Nucleus accumbens (tissue), 56 donors: ENCODE measurements at regions not wholly inside any gene's neighbourhood (a gene's known extent, or its start where the extent isn't known, plus 50 kb on each side); places are given as distances from the start of the nearest gene placed in this dataset.
"Not testable (repeated sequence)": the region's sequence is repeated elsewhere in the genome, so short reads cannot be mapped to it uniquely, and the experiment has no call there.

Source experiments
- DNase-seq, 56 donors: peaks; one replicate each; lab custom pipeline; 2025; lab: John Stamatoyannopoulos, UW

GRCh38 chr4:178137732-178138471, 695.7 kb upstream of the AGA start:
- no peak for DNase-seq

GRCh38 chr4:178138491-178138890, 696.3 kb upstream of the AGA start:
- DNase-seq, result no peak

GRCh38 chr4:178140326-178140915, 698.2 kb upstream of the AGA start:
- no peak for DNase-seq

- no peak for DNase-seq
Measured at GRCh38 chr4:178142724-178143123, 700.5 kb upstream of the AGA start.

- DNase-seq, result no peak
Measured at GRCh38 chr4:178148106-178148505, 705.9 kb upstream of the AGA start.

GRCh38 chr4:178165251-178165950, 723.2 kb upstream of the AGA start:
- DNase-seq, result no peak

- no peak for DNase-seq
Measured at GRCh38 chr4:178165951-178166308, 723.7 kb upstream of the AGA start.

GRCh38 chr4:178173771-178174170, 731.5 kb upstream of the AGA start:
- DNase-seq, result no peak

- DNase-seq, result no peak
Measured at GRCh38 chr4:178174756-178175155, 732.5 kb upstream of the AGA start.

- no peak for DNase-seq
Measured at GRCh38 chr4:178185517-178185916, 743.3 kb upstream of the AGA start.

GRCh38 chr4:178192611-178193010, 750.4 kb upstream of the AGA start:
- no peak for DNase-seq

- no peak for DNase-seq
Measured at GRCh38 chr4:178196751-178197374, 754.6 kb upstream of the AGA start.

GRCh38 chr4:178198691-178199090, 756.5 kb upstream of the AGA start:
- no peak for DNase-seq

- DNase-seq, result no peak
Measured at GRCh38 chr4:178202422-178202821, 760.2 kb upstream of the AGA start.

- DNase-seq, result no peak
Measured at GRCh38 chr4:178205826-178206225, 763.6 kb upstream of the AGA start.

GRCh38 chr4:178215309-178215708, 773.1 kb upstream of the AGA start:
- DNase-seq, result no peak

GRCh38 chr4:178215763-178216162, 773.5 kb upstream of the AGA start:
- no peak for DNase-seq

GRCh38 chr4:178226421-178226820, 784.2 kb upstream of the AGA start:
- DNase-seq, result not testable (repeated sequence)

GRCh38 chr4:178233906-178234305, 791.7 kb upstream of the AGA start:
- DNase-seq, result no peak

GRCh38 chr4:178240891-178241290, 798.7 kb upstream of the AGA start:
- peak in 1 of 56 donors; percentile 3 for DNase-seq

GRCh38 chr4:178241601-178242118, 799.4 kb upstream of the AGA start:
- no peak for DNase-seq
